ENCODE measurements at regions not wholly inside any gene's neighbourhood (a gene's known extent, or its start where the extent isn't known, plus 50 kb on each side); places are given as distances from the start of the nearest gene placed in this dataset.

DNA sequence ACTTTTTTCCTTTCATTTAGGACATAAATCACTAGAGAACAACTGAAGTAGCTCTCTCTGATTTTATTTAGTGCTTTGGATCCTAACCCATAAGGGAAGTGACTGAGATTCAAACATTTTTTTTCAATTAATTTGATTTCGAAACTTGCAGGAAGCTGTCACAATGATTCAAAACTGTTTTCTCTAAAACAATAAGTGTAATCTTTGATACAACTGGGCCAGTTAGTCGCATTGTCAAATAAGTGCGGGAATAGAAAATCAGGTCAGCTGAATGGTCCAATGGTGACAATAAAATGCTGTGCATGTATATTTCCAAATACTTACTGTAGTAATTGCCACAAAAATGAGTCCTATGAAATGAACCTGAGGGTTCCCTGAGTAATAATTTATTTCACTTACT lies 930.8 kb downstream of the TFAP2A start:
- Histone ChIP-seq H3K9me3 (ENCODE audit: control insufficient read depth, low read length) (no peaks in the 10 kb centered on the region), H3K27me3 (replicated peaks; ENCODE audit: control insufficient read depth, insufficient read depth, low read length, poor library complexity, severe bottlenecking) (no peaks in the 10 kb centered on the region), H3K4me1 (ENCODE audit: control insufficient read depth, insufficient read depth, low read length, poor library complexity, severe bottlenecking) (no peaks in the 10 kb centered on the region), H3K4me3 (ENCODE audit: insufficient read depth, low read depth, low read length, poor library complexity, severe bottlenecking) (no peak overlapping the region), H3K36me3 (ENCODE audit: control insufficient read depth, insufficient read depth, low read length) (no peaks in the 10 kb centered on the region), H3K27ac (ENCODE audit: insufficient read depth, low read length, poor library complexity, severe bottlenecking) (no peak overlapping the region)
- DNase-seq, result no peak

DNA sequence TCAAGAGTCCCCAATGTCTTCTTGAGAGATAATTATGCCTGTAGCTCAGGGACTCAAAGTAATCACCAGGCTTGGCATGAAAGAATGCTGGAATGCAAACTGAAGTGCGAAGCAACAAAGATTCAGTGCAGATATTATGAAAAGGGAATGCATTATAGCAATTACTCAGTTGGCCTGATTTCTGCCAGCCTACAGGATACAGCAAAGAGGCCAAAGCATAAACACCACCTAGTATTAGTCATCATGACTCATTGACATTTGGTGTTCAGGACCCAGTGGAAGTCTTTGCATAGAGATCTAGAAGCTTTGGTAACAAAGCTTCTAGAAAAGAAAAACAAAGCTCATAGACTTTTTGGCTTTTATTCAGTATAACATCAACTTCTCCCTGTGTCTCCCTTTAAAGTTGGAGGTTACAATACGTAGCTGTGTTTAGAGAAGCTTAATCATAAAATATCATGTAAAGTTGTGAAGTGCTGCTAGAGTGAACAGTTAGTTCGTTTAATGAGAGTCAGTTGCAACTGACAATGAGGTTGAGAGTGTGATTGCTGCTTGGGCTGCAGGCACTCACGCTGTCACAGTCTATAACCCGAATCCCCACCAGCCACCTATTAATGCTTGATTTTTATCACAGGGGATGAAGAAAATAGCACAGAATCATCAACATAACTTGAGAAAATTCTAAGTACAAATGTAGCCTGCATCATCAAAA lies 932.7 kb downstream of the TFAP2A start:
- no peak overlapping the region for H3K27ac ChIP-seq (ENCODE audit: insufficient read depth, low read length, poor library complexity, severe bottlenecking)
- H3K27me3 ChIP-seq (replicated peaks; ENCODE audit: control insufficient read depth, insufficient read depth, low read length, poor library complexity, severe bottlenecking), result no peaks in the 10 kb centered on the region
- no peaks in the 10 kb centered on the region for H3K4me1 ChIP-seq (ENCODE audit: control insufficient read depth, insufficient read depth, low read length, poor library complexity, severe bottlenecking)
- no peaks in the 10 kb centered on the region for H3K36me3 ChIP-seq (ENCODE audit: control insufficient read depth, insufficient read depth, low read length)
- no peak overlapping the region for H3K4me3 ChIP-seq (ENCODE audit: insufficient read depth, low read depth, low read length, poor library complexity, severe bottlenecking)
- DNase-seq, result no peak
- H3K9me3 ChIP-seq (ENCODE audit: control insufficient read depth, low read length), result no peaks in the 10 kb centered on the region

DNA sequence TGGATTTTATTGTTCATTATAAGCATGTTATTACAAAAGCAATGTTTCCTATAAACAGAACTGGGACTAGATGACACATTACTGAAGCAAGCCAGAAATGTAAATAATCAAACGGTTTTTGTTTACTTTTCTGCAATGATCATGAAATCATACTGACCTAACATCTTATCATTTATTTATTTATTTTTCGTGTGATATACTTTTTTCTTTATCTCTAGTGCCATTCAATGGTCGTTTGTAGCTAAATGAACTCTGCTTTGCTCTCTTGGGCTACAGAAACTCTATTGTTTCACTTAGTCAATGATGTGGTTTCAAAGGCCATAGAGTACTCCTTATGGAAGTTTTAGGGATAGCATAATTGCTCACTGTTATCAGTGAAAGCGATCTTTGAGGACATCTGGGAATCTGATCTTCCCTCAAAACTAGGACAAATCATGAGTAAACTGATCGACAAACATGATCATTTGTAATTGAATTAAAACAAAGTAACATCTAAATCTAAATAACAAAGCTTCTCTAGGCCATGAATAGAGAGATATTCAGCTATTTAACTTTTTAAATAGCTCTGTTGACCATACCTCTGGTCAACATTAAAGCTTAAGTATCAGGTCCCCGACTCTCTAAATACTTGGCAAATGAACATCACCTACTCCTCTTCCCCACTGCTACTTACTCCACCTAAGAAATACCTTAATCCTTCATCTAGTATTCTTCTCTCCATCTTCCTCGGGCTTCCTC lies 933.4 kb downstream of the TFAP2A start:
- Histone ChIP-seq H3K4me1 (ENCODE audit: control insufficient read depth, insufficient read depth, low read length, poor library complexity, severe bottlenecking) (no peaks in the 10 kb centered on the region), H3K9me3 (ENCODE audit: control insufficient read depth, low read length) (no peaks in the 10 kb centered on the region), H3K27ac (ENCODE audit: insufficient read depth, low read length, poor library complexity, severe bottlenecking) (no peak overlapping the region), H3K27me3 (replicated peaks; ENCODE audit: control insufficient read depth, insufficient read depth, low read length, poor library complexity, severe bottlenecking) (no peaks in the 10 kb centered on the region), H3K36me3 (ENCODE audit: control insufficient read depth, insufficient read depth, low read length) (no peaks in the 10 kb centered on the region), H3K4me3 (ENCODE audit: insufficient read depth, low read depth, low read length, poor library complexity, severe bottlenecking) (no peak overlapping the region)
- DNase-seq, result no peak

DNA sequence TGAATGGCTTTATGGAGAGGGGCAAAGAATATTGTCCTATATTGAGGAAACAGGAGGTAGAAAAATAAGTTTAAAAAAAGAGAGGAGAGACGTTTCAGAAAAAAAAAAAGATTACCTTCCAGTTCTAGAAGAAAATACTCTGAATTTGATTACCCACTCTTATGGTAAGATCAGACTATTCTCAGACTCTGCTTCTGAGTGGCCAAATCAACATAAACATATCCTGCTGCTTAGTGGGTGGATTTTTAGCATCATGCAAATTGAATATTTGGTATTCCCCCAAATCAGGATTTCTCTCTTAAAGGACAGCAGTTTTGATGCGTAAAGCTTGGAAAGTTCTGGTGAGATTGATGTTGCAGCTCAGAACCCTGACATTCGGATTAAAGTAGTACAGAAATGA lies 946.6 kb downstream of the TFAP2A start:
- DNase-seq, result no peak
- no peaks in the 10 kb centered on the region for H3K27me3 ChIP-seq (replicated peaks; ENCODE audit: control insufficient read depth, insufficient read depth, low read length, poor library complexity, severe bottlenecking)
- H3K36me3 ChIP-seq (ENCODE audit: control insufficient read depth, insufficient read depth, low read length), result no peaks in the 10 kb centered on the region
- H3K27ac ChIP-seq (ENCODE audit: insufficient read depth, low read length, poor library complexity, severe bottlenecking), result no peak overlapping the region
- no peaks in the 10 kb centered on the region for H3K4me1 ChIP-seq (ENCODE audit: control insufficient read depth, insufficient read depth, low read length, poor library complexity, severe bottlenecking)
- no peak overlapping the region for H3K4me3 ChIP-seq (ENCODE audit: insufficient read depth, low read depth, low read length, poor library complexity, severe bottlenecking)
- no peaks in the 10 kb centered on the region for H3K9me3 ChIP-seq (ENCODE audit: control insufficient read depth, low read length)

DNA sequence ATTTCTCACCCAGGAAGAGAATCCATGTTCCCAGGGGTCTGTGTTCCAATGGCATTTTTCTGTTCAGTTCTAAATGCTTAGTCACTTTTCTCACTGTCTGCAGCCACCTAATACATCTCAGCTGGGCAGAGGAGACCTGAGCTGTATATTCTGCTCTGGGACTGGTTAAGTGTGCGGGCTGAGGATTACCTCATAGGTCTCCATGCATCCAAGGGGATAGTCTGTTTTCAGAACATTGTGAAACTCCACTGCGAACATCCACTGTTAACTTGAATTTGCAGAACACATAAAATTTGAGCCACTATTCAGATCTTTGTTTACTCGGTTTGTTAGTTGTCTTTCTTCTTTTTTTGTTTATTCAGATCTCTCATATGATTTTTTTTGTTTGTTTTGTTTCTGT lies 947.1 kb downstream of the TFAP2A start:
- H3K4me1 ChIP-seq (ENCODE audit: control insufficient read depth, insufficient read depth, low read length, poor library complexity, severe bottlenecking), result no peaks in the 10 kb centered on the region
- no peaks in the 10 kb centered on the region for H3K27me3 ChIP-seq (replicated peaks; ENCODE audit: control insufficient read depth, insufficient read depth, low read length, poor library complexity, severe bottlenecking)
- H3K4me3 ChIP-seq (ENCODE audit: insufficient read depth, low read depth, low read length, poor library complexity, severe bottlenecking), result no peak overlapping the region
- no peak for DNase-seq
- H3K9me3 ChIP-seq (ENCODE audit: control insufficient read depth, low read length), result no peaks in the 10 kb centered on the region
- H3K36me3 ChIP-seq (ENCODE audit: control insufficient read depth, insufficient read depth, low read length), result no peaks in the 10 kb centered on the region
- no peak overlapping the region for H3K27ac ChIP-seq (ENCODE audit: insufficient read depth, low read length, poor library complexity, severe bottlenecking)

DNA sequence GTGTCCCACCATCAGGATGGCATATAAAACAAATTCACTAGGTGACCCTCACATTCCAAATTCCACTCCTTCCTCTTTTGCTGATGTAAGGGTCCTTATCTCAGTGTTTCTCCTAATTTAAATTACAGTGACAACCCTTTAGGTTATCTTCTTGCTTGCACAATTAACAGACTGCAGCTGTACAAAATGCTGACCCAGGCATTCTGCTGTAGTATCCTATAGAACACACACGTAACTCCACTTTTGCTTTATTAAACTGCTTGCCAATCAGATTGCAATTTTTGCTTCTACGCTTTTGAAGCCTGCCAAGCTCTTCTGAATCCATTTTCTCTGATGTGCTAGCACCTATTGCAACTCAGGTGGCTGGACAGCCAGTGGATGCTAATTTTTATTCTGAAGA lies 950.3 kb downstream of the TFAP2A start:
- Histone ChIP-seq H3K27me3 (replicated peaks; ENCODE audit: control insufficient read depth, insufficient read depth, low read length, poor library complexity, severe bottlenecking) (no peaks in the 10 kb centered on the region), H3K36me3 (ENCODE audit: control insufficient read depth, insufficient read depth, low read length) (no peaks in the 10 kb centered on the region), H3K27ac (ENCODE audit: insufficient read depth, low read length, poor library complexity, severe bottlenecking) (no peak overlapping the region), H3K4me3 (ENCODE audit: insufficient read depth, low read depth, low read length, poor library complexity, severe bottlenecking) (no peak overlapping the region), H3K4me1 (ENCODE audit: control insufficient read depth, insufficient read depth, low read length, poor library complexity, severe bottlenecking) (no peaks in the 10 kb centered on the region), H3K9me3 (ENCODE audit: control insufficient read depth, low read length) (no peaks in the 10 kb centered on the region)
- no peak for DNase-seq

DNA sequence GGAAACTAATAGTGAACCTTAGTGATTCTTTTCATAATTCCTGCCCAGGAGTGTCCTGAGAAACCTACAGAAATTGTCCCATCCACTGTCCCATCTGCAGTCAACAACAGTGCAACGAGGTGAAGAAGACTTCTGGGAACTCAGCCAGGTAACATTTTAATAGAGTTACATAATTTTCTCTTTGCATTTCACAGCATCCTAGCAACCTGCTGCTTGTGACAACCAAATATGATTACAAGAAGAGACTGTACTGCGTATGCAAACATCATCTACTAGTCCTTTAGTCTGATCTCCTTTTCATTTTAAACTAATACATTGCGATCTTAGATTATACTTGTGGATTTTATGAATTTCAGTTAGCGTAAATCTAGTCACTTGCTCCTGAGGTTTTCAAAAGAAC lies 951.6 kb downstream of the TFAP2A start:
- Histone ChIP-seq H3K4me1 (ENCODE audit: control insufficient read depth, insufficient read depth, low read length, poor library complexity, severe bottlenecking) (no peaks in the 10 kb centered on the region), H3K27ac (ENCODE audit: insufficient read depth, low read length, poor library complexity, severe bottlenecking) (no peak overlapping the region), H3K9me3 (ENCODE audit: control insufficient read depth, low read length) (no peaks in the 10 kb centered on the region), H3K4me3 (ENCODE audit: insufficient read depth, low read depth, low read length, poor library complexity, severe bottlenecking) (no peak overlapping the region), H3K36me3 (ENCODE audit: control insufficient read depth, insufficient read depth, low read length) (no peaks in the 10 kb centered on the region), H3K27me3 (replicated peaks; ENCODE audit: control insufficient read depth, insufficient read depth, low read length, poor library complexity, severe bottlenecking) (no peaks in the 10 kb centered on the region)
- no peak for DNase-seq

DNA sequence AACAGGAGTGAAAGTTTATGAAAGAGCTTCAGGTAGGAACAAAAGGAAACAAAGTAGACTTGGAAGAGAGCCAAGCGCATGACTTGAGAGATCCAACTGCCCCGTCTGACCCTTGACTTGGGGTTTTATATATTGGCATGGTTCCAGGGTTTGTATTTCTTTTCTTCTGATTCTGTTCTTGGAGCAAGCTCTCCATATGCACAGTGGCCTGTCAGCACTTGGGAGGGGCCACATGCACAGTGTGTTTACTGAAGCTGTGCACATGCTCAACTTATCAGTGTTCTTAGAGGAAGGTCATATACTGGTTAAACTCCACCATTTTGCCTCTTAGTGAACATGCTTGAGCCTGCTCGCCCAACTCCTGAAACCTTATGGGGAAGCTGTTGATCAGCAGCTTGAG lies 953.7 kb downstream of the TFAP2A start:
- Histone ChIP-seq H3K36me3 (ENCODE audit: control insufficient read depth, insufficient read depth, low read length) (no peaks in the 10 kb centered on the region), H3K4me1 (ENCODE audit: control insufficient read depth, insufficient read depth, low read length, poor library complexity, severe bottlenecking) (no peaks in the 10 kb centered on the region), H3K4me3 (ENCODE audit: insufficient read depth, low read depth, low read length, poor library complexity, severe bottlenecking) (no peak overlapping the region), H3K27me3 (replicated peaks; ENCODE audit: control insufficient read depth, insufficient read depth, low read length, poor library complexity, severe bottlenecking) (no peaks in the 10 kb centered on the region), H3K27ac (ENCODE audit: insufficient read depth, low read length, poor library complexity, severe bottlenecking) (no peak overlapping the region), H3K9me3 (ENCODE audit: control insufficient read depth, low read length) (no peaks in the 10 kb centered on the region)
- no peak for DNase-seq

DNA sequence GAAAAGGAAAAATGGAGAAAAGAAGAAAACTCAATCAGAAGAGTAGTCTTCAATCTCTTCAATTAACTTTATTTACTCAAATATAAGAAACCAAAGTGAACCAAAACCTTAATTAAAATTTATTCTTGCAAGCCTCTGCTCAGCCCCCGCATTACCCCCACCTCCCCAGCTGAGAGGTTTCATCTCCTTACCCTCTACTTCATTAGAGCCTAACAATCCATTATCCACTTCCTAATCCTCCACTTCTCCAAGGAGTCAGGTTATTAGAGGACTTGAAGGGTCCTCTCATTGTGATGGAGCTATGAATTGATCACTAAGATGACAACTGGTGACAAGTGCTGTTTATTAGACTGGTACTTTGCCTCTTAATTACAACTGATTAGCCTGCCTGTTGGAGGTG lies 956.5 kb downstream of the TFAP2A start:
- no peak for DNase-seq
- no peaks in the 10 kb centered on the region for H3K9me3 ChIP-seq (ENCODE audit: control insufficient read depth, low read length)
- no peaks in the 10 kb centered on the region for H3K27me3 ChIP-seq (replicated peaks; ENCODE audit: control insufficient read depth, insufficient read depth, low read length, poor library complexity, severe bottlenecking)

DNA sequence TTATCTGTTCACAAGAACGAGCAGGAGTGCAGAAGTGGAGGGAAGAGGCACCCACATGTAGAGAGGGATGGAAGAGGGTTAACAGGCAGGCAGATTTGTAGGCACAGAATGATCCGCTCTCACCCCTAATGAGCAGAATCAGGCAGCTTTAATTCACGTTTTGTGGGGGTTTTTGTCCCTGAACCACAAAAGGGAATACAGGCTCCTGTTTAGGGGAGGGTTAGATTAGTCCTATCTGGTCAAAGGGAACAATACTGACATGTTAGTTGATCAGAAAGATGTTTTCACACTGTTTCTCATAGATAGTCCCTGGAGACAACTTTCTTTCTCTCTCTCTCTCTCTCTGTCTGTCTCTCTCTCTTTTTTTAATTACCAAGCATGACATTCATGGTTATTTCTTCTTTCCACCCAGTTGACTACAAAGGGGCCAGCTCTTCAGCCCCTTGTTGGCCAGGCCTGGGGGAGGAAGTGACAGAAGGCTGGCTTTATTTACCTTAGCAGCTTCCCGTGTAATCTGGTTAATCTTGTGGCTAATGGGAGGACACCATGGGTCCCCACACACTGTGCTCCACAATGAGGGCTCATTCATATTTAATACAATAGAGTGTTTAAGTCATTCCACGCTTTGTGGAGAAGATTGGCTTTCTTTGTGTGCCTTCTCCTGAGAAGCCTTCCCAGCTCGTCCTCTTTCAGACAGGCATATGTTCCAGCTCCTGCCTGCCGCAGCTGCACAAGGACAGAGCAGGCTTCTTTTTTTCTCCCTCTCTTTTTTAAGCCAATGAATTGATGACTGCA lies 958.8 kb downstream of the TFAP2A start:
- H3K4me3 ChIP-seq (ENCODE audit: insufficient read depth, low read depth, low read length, poor library complexity, severe bottlenecking), result no peak overlapping the region
- H3K27me3 ChIP-seq (replicated peaks; ENCODE audit: control insufficient read depth, insufficient read depth, low read length, poor library complexity, severe bottlenecking), result no peaks in the 10 kb centered on the region
- H3K4me1 ChIP-seq (ENCODE audit: control insufficient read depth, insufficient read depth, low read length, poor library complexity, severe bottlenecking), result no peaks in the 10 kb centered on the region
- H3K9me3 ChIP-seq (ENCODE audit: control insufficient read depth, low read length), result no peaks in the 10 kb centered on the region
- no peak for DNase-seq
- H3K36me3 ChIP-seq (ENCODE audit: control insufficient read depth, insufficient read depth, low read length), result no peaks in the 10 kb centered on the region
- H3K27ac ChIP-seq (ENCODE audit: insufficient read depth, low read length, poor library complexity, severe bottlenecking), result no peak overlapping the region

More for the DNA sequence above, 956.5 kb downstream of the TFAP2A start:
- no peak overlapping the region for H3K27ac ChIP-seq (ENCODE audit: insufficient read depth, low read length, poor library complexity, severe bottlenecking)
- H3K4me3 ChIP-seq (ENCODE audit: insufficient read depth, low read depth, low read length, poor library complexity, severe bottlenecking), result no peak overlapping the region
- H3K4me1 ChIP-seq (ENCODE audit: control insufficient read depth, insufficient read depth, low read length, poor library complexity, severe bottlenecking), result no peaks in the 10 kb centered on the region
- H3K36me3 ChIP-seq (ENCODE audit: control insufficient read depth, insufficient read depth, low read length), result no peaks in the 10 kb centered on the region
